Skin epidermis (tissue), 12 donors: ENCODE measurements at regions not wholly inside any gene's neighbourhood (a gene's known extent, or its start where the extent isn't known, plus 50 kb on each side); places are given as distances from the start of the nearest gene placed in this dataset.

Experiments
- H3K27ac ChIP-seq, 21 experiments: fragments of 200-600 bp; sonication (generic) in 11 of 21; one replicate each; pipeline ENCODE4 v1.5.0; 2020; ENCODE audit warnings: mild to moderate bottlenecking in 3 of 21, inconsistent platforms in 2 of 21, moderate library complexity in 2 of 21
- H3K4me3 ChIP-seq, 7 experiments: fragments of 200-600 bp; sonication (generic) in 2 of 7; one replicate each; pipeline ENCODE4 v1.5.0; 2020; ENCODE audit warnings: inconsistent platforms in 2 of 7, mild to moderate bottlenecking in 2 of 7, moderate library complexity in 1 of 7

DNA sequence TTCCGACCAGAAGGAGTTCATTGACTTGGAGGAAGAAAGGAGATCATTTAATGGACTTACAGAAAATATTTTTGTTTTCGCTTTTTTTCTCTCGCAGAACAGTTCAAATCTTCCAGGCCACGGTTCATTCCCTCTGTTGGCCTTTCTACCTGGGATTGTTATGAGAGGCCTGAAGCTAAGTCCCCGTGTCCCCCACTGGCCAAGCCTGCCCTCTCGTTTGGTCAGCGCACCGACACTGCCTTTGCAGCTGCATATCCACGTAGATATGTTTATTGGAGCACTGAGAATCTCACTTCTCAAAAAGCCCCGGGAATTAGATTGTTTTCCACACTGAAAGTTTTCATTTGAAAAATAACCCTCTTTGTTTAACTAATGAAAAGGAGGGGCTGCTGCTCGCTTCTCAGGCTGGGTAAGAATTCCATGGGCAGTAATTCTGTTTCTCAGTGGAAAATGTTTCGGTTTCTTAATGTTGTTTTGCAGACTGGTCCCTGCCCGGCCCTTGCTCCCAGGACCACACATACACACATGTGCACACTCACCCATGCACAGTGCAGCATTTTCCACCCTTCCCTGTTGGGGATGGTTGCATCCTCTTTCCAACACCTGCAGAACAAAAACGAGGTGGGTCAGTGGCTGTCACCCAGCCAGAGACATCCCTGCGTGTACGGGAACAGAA is 655.7 kb downstream of the BNC2 start:
- Histone ChIP-seq H3K27ac (no peak overlapping the region), H3K4me3 (no peak overlapping the region)

DNA sequence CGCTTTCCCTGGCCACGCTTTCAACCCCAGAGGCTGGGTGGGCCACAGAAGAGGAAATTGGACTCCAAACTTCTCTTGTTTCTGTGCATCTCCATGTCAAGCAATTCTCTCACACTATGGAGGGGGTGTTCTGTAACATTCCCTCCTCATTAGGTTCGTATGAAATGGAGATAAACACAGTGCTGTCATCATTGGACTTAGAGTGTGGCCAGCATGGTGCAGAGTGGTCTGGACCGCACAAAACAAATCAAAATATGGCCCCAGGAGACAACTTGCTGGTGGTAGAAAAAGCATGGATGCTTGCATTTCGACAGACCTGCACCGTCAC is 655.2 kb downstream of the BNC2 start:
- Histone ChIP-seq H3K4me3 (no peak overlapping the region), H3K27ac (no peak overlapping the region)

DNA sequence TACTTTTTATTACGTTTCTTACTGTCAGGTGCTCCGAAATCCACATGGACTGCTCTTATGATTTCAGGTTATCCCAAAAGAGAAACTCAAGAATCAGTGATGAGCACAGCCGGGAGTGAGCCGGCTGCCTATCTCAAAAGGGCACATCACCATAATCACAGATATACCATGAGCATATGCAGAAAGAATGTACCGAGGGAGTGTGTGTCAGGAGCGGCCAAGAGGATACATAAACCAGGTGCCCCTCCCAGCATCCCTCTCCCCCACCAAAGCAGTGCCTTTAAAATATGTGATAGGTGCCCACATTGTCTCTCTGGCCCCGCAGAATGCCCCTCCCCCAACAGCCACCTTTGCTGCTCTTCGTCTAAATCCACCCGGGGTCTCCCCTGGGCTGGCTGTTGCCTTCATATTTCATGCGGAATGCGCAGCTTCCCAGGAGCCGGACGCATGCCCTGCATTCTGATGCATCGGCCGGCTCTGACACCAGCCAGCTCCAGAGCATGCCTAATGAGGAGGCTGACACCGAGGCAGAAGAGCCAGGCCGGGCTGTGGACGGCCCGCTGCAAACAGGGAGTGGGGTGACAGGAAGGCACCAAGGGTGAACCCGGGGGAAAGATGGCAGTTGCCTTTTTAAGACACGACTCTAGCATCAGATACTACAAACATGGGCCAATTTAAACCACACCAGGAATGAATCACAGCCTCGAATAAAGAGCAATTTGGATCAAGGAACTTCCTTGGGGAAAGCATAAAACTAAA is 652.3 kb downstream of the BNC2 start:
- no peak overlapping the region for H3K4me3 ChIP-seq
- H3K27ac ChIP-seq: no peak overlapping the region

DNA sequence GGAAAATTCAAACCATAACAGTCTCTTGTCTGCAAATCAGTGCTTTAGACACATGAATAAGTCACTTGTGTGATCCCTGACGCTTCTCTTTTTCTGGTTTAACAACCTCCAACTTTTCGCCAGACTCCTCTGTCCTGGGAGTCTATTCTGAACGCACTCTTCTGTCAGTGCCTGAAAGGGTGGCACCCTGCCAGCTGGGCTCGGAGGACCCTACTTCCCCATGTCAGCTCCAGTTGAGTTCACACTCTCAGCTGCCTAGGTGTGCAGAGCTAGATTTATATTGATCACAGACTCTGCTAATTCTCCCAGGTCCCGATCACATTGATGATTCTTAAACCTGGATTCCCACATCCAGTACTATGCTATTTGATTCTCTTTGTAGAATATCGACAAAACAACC is 649.1 kb downstream of the BNC2 start:
- peak overlapping the region in 1 of 21 experiments; percentile 14 for H3K27ac ChIP-seq
- no peak overlapping the region for H3K4me3 ChIP-seq

DNA sequence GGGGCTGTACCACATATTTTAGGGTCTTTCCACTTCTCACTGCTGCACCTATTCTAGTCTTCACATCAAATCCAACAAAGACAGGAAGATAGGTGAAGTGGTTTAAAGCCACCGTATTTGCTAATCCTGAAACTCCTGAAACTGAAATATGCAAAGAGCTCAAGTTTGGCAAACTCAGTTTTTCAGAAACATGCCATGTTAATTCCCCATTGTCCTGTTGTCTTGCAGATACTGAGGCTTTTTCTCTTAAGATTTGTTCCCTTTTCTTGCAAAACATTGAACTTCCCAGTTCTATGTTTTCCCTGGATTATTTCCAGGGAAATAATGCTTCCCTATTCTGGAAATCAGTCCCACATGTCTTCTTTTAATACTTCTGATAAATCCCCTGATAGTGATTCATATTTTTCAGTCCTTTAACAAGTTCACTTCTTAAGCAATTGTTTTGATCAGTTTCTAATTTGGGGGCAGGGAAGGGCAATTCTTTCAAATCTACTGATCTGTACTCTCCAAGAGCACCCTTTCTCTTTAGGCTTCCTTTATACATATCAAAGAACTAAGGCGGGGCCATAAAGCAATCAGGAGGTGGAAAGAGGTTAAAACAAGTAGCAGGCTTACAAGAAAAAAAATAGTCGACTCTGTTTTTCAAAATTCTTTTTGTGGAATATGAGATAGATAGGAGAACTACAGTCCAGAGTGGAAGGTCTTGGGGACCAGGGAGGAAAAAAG is 648.5 kb downstream of the BNC2 start:
- H3K4me3 ChIP-seq: no peak overlapping the region
- H3K27ac ChIP-seq: peak overlapping the region in 1 of 21 experiments; percentile 14

DNA sequence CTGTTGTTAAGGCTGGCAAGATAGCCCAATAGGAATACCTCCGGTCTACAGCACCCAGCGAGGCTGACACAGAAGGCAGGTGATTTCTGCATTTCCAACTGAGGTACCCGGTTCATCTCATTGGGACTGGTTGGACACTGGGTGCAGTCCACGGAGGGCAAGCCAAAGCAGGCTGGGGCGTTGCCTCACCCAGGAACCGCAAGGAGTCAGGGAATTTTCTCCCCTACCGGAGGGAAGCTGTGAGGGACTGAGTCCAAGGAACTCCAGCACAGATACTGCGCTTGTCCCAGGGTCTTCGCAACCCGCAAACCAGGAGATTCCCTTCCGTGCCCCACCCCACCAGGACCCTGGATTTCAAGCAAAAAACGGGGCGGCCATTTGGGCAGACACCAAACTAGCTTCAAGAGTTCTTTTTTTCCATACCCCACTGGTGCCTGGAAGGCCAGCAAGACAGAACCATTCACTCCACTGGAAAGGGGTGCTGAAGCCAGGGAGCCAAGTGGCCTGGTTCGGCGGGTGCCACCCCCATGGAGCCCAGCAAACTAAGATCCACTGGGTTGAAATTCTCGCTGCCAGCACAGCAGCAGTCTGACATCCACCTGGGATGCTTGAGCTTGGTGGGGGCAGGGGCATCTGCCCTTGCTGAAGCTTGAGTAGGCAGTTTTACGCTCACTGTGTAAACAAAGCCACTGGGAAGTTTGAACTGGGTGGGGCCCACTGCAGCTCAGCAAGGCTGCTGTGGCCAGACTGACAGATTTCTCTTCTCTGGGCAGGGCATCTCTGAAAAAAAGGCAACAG is 647.2 kb downstream of the BNC2 start:
- no peak overlapping the region for H3K27ac ChIP-seq
- no peak overlapping the region for H3K4me3 ChIP-seq

DNA sequence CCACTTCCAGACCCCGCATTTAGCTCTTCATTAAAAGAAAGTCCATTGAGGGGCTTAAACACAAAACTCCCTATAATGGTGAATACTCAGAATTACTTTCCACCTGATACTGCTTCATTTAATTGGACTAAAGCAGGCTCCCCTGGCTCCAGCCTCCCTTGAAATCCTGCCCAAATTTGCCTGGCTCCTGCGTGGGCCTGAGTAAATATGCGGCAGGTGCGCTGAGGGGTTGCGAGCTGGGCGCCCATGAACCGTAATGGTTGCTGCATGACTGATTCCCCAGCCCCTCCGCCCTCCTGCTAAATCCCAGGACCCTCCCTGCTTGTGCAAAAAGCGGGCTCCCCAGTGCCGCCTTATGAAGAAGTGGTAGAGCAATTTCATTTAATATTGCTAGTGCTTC is 639.7 kb downstream of the BNC2 start:
- Histone ChIP-seq H3K27ac (no peak overlapping the region), H3K4me3 (no peak overlapping the region)

DNA sequence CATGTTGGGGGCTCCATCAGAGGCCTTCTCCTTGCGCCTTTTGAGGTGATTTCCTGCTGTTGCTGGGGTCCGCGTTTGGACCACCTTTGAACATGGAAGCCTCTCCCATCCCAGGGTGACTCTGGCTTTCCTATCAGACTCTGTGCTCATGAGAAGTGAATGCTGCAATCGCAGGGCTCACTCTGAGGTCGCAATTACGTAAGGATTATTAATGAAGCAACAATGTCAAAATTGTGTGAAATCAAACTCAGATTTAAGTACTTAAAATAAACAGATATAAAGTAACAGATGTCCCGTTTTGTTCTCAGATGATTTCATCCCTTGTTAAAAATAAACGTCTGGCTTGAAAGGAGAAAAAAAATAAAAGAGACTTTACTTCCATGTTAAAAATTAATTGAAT is 634.2 kb downstream of the BNC2 start:
- Histone ChIP-seq H3K4me3 (no peak overlapping the region), H3K27ac (peak overlapping the region in 1 of 21 experiments; percentile 38)

DNA sequence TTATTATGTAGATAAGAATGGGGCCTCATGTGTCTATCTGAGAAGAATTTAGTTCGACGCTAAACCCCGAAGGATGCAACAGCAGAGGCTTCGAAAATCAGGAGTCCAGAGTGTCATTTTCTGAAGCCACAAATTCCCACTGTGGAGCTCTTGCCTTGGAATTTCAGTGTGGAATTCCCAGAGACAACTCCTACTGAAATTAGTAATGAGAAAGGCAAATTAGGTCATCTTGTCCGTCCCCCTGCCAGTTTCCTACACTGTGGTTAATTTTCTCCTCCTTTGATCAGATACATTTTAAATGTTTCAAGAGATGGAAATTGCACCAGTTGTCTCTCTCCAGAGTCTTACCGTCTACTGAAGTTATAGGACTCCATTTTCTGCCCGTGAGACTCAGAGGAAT is 633.6 kb downstream of the BNC2 start:
- no peak overlapping the region for H3K4me3 ChIP-seq
- peak overlapping the region in 5 of 21 experiments; percentile 11 to 47 (median 22) for H3K27ac ChIP-seq

DNA sequence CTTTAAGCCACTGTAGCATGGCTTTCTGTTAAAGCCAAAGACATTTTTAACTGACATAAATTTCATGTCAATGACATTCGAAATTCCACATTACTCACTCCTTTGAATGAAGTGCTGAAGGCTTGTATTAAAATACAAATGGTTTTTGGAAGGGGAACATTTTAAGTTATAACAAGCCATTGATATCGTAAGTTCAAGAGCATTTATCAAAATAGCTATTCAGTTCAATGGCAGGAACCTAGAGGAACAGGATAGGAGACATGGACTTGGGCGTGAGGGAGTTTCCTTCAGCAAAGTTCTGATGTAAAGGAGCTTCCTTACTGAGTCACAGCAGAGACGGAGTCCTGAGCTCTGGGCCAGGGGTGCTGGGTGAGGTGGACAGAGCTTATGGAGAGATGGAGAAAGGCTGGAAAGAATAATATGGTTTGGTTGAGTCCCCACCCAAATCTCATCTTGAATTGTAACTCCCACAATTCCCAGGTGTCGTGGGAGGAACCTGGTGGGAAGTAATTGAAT is 631.8 kb downstream of the BNC2 start:
- Histone ChIP-seq H3K27ac (peak overlapping the region in 1 of 21 experiments; percentile 35), H3K4me3 (no peak overlapping the region)

DNA sequence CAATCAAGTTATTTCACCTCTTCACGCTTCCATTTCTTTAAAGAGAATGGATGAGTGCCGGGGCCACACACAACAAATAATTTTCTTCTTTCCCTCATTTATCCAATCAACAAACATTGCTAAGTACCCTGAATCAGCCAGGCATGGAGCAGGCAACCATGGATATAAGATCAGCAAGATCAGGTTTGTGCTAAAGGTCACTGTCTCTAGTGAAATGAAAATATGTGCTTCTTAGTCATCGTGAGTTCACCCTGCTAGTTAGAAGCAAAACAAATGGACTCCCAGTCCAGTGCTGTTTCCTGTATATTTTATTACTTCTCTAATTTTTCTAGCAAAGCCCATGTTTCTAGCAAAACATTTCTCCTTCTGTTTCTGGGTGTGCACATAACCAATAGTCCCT is 629.2 kb downstream of the BNC2 start:
- H3K27ac ChIP-seq: no peak overlapping the region
- no peak overlapping the region for H3K4me3 ChIP-seq

DNA sequence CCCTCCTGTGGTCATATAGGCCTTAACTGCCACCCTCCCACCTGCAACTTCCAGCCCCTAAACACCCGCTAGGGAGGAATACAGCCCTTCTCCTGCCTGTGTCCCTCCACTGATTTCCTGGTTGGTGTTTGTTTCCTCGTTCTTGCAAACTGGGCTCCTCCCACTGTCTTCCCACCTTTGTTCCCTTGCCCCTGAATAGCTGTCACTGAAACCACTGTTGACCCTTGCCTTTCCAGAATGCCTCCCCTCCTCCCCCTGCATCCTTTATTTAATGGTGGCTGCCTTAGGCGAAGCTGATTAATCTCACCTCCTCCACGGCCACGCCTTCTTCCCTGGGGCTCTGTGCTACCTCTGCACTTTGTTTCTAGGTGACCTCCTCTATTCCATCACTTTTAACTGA is 626.7 kb downstream of the BNC2 start:
- Histone ChIP-seq H3K4me3 (no peak overlapping the region), H3K27ac (no peak overlapping the region)

DNA sequence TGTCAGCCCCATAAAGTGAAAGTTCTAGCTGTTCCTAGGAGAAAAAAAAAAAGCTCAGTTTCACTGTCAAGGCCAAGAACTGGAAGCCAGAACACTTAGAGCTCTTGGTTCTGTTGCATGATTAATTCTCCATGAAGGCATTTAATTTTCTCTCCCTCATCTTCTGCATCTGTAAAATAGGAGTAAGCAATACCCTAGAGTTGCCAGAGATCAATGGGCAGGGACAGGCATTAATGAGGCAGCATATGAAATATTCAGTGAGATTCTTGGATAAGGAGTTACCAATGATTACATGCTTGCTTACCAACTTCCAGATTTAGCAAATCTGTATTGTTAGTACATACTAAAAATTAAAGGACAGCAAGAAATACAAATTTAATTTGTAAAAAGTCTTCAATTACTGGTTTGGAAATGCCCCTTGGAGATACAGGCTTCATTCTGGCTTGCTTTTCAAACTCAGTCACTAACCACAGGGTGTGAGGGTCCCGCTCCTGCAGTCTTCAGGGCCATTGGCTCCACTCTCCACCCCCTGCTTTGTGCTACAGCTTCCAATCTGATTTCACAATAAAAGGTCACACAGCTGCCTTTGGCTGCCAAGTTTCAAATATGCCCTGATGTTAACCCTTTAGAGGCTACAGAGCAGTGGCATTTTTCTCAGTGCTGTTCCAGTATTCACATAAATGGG is 624.6 kb downstream of the BNC2 start:
- H3K27ac ChIP-seq: peak overlapping the region in 2 of 21 experiments; percentile 24 to 44
- no peak overlapping the region for H3K4me3 ChIP-seq

DNA sequence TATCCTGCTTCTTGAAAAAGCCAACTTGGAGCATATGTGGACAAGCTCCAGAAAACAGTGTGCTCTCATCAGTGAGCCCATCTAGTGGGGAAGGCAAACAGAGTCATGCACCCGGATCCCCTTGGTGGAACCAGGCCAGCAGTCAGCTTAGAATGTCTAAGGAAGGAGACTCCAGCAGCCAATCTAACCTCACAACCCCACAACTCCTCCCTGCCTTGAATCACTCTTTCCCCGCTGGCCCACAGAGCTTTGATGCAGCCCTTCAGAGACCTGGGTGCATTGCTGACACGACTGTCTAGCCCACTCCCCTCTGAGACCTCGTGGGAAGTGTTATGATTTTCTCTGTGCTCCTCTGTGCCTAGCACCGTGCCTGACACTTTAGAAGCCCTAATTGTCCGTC is 623.7 kb downstream of the BNC2 start:
- Histone ChIP-seq H3K4me3 (no peak overlapping the region), H3K27ac (peak overlapping the region in 1 of 21 experiments; percentile 33)

DNA sequence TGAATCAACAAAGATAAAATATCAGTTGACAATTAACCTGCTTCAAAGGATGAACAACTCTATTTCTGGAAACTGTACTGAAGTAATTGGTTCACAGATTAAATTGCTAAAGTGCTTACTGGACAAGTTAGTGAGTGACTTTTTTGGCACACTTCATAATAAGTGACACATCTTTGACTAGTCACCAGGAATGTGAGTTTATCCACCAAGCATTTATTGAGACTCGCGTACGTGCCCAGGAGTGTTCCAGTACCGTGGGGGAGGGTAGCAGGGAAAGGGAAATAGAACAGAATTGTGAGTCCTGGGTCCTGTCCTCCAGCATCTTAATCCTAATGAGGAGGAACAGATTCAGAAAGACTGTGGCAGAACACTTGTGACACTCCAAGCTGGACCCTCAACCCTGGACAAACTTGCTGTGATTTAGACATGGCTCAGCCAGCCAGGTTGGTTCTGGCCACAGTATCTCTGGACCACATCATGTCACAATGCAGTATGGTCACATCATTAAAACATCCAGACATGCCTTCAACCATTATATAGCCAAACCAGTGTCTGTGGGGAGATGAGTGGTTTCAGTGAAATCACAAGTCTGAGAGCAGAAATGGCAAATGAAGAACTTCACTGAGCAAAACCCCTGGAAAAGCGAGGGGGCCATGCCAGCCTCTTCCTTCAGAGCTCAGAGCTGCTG is 623.1 kb downstream of the BNC2 start:
- Histone ChIP-seq H3K4me3 (no peak overlapping the region), H3K27ac (peak overlapping the region in 3 of 21 experiments; percentile 11 to 24 (median 11))

DNA sequence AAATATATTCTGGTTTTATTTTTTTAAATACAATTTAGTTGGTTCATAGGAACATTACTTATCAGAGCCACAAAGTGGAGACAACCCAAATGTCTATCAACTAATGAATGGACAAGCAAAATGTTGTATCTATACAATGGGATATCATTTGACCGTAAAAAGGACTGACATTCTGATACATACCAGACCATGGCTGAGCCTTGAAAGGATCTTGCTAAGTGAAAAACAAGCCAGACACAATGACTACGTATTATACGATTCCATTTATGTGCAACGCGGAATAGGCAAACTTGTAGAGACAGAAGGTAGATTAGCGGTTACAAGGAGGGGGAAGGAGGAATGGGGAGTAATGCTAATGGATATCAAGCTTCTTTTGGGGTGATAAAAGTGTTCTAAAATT is 621.6 kb downstream of the BNC2 start:
- no peak overlapping the region for H3K4me3 ChIP-seq

DNA sequence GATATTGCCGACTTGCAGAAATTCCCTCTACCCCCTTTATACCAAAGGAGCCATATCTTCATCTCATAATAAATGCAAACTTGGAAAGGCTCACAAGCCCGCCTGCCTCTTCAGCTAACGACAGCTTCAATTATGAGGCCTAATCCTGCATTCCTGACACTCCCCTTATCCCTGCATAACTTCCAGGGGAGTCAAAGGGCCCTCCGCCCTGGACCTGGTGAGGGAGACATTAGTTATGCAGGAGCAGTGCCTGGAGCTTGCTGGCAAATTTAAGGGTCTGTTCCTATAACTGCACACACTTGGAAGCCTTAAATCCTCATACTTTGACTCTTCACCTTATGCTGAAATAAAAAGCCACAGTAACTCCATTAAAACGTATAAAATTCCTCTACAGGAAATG is 617.9 kb downstream of the BNC2 start:
- Histone ChIP-seq H3K27ac (no peak overlapping the region), H3K4me3 (no peak overlapping the region)

More for the DNA sequence above, 621.6 kb downstream of the BNC2 start:
- H3K27ac ChIP-seq: no peak overlapping the region

DNA sequence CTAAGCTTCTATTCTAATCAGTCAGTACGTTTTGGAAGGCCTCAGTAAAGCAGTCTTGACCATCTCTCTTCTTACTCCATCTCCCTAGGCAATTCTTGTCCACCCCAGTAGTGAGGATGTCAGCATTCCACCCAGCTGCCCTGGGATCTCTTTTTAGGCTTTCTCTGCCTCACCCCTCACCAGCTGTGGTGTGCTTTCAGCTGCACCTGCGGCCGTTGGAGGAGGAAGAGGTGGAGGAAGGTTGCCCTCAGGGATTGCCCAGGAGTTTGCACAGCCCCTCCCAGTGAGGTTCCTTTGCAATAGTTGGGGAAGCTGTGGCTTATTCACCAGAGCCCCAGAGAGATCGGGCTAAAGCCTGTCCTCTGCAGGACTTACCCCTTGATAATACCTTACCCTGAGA is 615.8 kb downstream of the BNC2 start:
- H3K27ac ChIP-seq: no peak overlapping the region
- no peak overlapping the region for H3K4me3 ChIP-seq

DNA sequence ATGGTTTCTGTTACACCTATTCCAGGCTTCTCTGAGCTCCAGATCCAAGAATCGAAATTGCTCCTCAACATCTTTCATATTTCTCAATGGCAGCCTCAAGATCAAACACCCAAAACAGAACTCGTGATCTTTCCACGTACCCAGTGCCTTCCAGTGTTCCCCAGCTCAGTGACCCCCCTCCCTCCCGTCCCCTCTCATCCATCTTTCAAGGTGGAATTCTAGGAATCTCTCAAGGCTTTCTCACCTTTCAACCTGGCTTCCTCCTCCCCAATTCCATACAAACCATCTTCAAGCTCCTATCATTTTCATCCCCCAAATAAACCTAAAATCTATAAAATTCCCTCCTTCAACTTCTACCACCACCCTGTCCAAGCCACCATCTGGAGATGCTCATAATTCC is 615.3 kb downstream of the BNC2 start:
- H3K4me3 ChIP-seq: no peak overlapping the region
- no peak overlapping the region for H3K27ac ChIP-seq
